ENCODE measurements at regions not wholly inside any gene's neighbourhood (a gene's known extent, or its start where the extent isn't known, plus 50 kb on each side); places are given as distances from the start of the nearest gene placed in this dataset.

DNA sequence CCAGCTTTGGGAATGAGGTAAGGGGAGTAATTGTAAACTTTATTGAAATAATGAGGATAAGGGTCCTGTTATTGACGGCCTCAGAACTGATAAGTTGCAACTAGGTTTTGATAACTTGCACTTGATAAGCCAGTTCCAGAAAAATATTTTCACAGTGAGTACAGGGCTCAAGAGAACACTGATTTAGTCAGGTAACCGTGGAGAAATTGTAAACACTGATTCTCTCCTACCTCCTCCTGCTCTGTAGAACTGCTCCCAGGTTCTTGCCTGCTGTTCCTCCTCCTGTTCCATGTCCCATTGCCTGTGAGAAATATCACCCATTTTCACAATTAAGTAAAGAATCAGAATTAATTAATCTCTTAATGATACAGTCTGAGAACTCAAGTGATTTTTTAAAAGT, 55.0 kb upstream of the CXXC4 start:
- TF ChIP-seq EZH2phosphoT487 (conservative IDR thresholded peaks at IDR 0.05; ENCODE audit: low read length) = no peak
- TF ChIP-seq, protein P1, sequence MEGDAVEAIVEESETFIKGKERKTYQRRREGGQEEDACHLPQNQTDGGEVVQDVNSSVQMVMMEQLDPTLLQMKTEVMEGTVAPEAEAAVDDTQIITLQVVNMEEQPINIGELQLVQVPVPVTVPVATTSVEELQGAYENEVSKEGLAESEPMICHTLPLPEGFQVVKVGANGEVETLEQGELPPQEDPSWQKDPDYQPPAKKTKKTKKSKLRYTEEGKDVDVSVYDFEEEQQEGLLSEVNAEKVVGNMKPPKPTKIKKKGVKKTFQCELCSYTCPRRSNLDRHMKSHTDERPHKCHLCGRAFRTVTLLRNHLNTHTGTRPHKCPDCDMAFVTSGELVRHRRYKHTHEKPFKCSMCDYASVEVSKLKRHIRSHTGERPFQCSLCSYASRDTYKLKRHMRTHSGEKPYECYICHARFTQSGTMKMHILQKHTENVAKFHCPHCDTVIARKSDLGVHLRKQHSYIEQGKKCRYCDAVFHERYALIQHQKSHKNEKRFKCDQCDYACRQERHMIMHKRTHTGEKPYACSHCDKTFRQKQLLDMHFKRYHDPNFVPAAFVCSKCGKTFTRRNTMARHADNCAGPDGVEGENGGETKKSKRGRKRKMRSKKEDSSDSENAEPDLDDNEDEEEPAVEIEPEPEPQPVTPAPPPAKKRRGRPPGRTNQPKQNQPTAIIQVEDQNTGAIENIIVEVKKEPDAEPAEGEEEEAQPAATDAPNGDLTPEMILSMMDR (IDR thresholded peaks at IDR 0.05; ENCODE audit: insufficient read depth, low read length, poor library complexity, severe bottlenecking) = no peak

Measured in SU-DHL-6 (cell line).